GM12878 (cell line): ENCODE measurements at regions not wholly inside any gene's neighbourhood (a gene's known extent, or its start where the extent isn't known, plus 50 kb on each side); places are given as distances from the start of the nearest gene placed in this dataset.

Experiments used
- ATAC-seq: fragments of 200-7000 bp; cut with Tn5 transposase; 3 replicates; pipeline ENCODE4 v1.9.1; 2020; ENCODE audit warnings: mild to moderate bottlenecking, moderate library complexity
- BruUV-seq: library from RNA; stranded (reverse); fragments of 400-500 nt; replicated peaks from 2 replicates; lab custom pipeline; 2021; lab: Mats Ljungman, UMichigan
- CTCF ChIA-PET: fragments of 300-600 bp; sonication (Branson Sonifier 250); formaldehyde crosslinking; extraction: SDS; loops from one replicate; lab custom pipeline; 2021; ENCODE audit warnings: inconsistent platforms; lab: Yijun Ruan, JAX
- POLR2A ChIA-PET: fragments of 350-600 bp; formaldehyde crosslinking; extraction: SDS; loops from one replicate; lab custom pipeline; 2021; ENCODE audit warnings: inconsistent platforms; lab: Charles Lee
- RAD21 ChIA-PET: fragments of 300-600 bp; sonication (Branson Sonifier 250); formaldehyde crosslinking; loops from one replicate; lab custom pipeline; 2023; ENCODE audit warnings: antibody characterized with exemption; ENCODE audit not compliant: unreplicated experiment; lab: Charles Lee
- SMC1A ChIA-PET: fragments of 300-600 bp; sonication (Branson Sonifier 250); formaldehyde crosslinking; loops from one replicate; lab custom pipeline; 2023; ENCODE audit not compliant: unreplicated experiment, uncharacterized antibody; lab: Charles Lee
- DNase-seq: peaks from one replicate; pipeline ENCODE4 v3.0.0-alpha.2; 2011; ENCODE audit warnings: low read depth, low spot score
- FAIRE-seq: peaks from 3 replicates; lab custom pipeline; 2011; peaks lifted over from hg19 to GRCh38; lab: Jason Lieb, UNC
- H2AFZ ChIP-seq: 2 replicates; pipeline ENCODE4 v1.6.0; 2011; ENCODE audit warnings: low read depth, low read length, control low read depth; ENCODE audit not compliant: control insufficient read depth
- H3K27ac ChIP-seq: 2 replicates; pipeline ENCODE4 v1.5.1; 2011; ENCODE audit warnings: control low read depth; ENCODE audit not compliant: control insufficient read depth, insufficient read depth
- H3K27me3 ChIP-seq, 2 experiments: replicated peaks in 1 of 2; 2 replicates each; pipeline versions ENCODE4 v1.6.0 to v1.6.1; 2011; ENCODE audit warnings: low read length in 1 of 2; ENCODE audit not compliant: control insufficient read depth in 2 of 2, insufficient read depth in 2 of 2
- H3K36me3 ChIP-seq, 2 experiments: 2 replicates each; pipeline ENCODE4 v1.5.1; 2011; ENCODE audit warnings: low read length in 1 of 2; ENCODE audit not compliant: control insufficient read depth in 2 of 2, insufficient read depth in 2 of 2
- H3K4me1 ChIP-seq: 2 replicates; pipeline ENCODE4 v1.6.1; 2011; ENCODE audit warnings: mild to moderate bottlenecking, low read length, moderate library complexity, mixed read lengths; ENCODE audit not compliant: control insufficient read depth, insufficient read depth
- H3K4me2 ChIP-seq: 2 replicates; pipeline ENCODE4 v1.6.0; 2011; ENCODE audit warnings: control low read depth; ENCODE audit not compliant: control insufficient read depth, insufficient read depth
- H3K4me3 ChIP-seq: fragments of 200-600 bp; sonication (generic); 2 replicates; pipeline ENCODE4 v1.5.1; 2016
- H3K79me2 ChIP-seq: 2 replicates; pipeline ENCODE4 v1.6.0; 2011; ENCODE audit warnings: low read length; ENCODE audit not compliant: control insufficient read depth, insufficient read depth
- H3K9ac ChIP-seq: 2 replicates; pipeline ENCODE4 v1.8.0; 2011; ENCODE audit warnings: low read length, control low read depth, mixed read lengths; ENCODE audit not compliant: control insufficient read depth, insufficient read depth
- H3K9me3 ChIP-seq: replicated peaks from 3 replicates; pipeline ENCODE4 v1.5.1; 2011; ENCODE audit warnings: mild to moderate bottlenecking, low read length; ENCODE audit not compliant: control insufficient read depth, insufficient read depth
- H4K20me1 ChIP-seq: 2 replicates; pipeline ENCODE4 v1.6.0; 2011; ENCODE audit not compliant: control insufficient read depth, insufficient read depth
- CHD4 ChIP-seq: fragments of 200-600 bp; sonication (generic); IDR thresholded peaks from 2 replicates; pipeline ENCODE4 v1.6.1; 2016; ENCODE audit warnings: mild to moderate bottlenecking
- EGR1 ChIP-seq, 2 experiments: IDR thresholded peaks; 1 replicate in 1 of 2; 2 replicates in 1 of 2; pipeline ENCODE4 v1.6.1; 2011 to 2012; ENCODE audit warnings: low read depth in 2 of 2, low read length in 2 of 2, borderline replicate concordance in 1 of 2, mild to moderate bottlenecking in 1 of 2, moderate library complexity in 1 of 2
- IKZF2 ChIP-seq, 2 experiments: fragments of 450-650 bp; IDR thresholded peaks; 2 replicates each; pipeline ENCODE4 v1.6.1; 2017; ENCODE audit warnings: mild to moderate bottlenecking in 2 of 2, moderate library complexity in 2 of 2
- JUNB ChIP-seq: IDR thresholded peaks from 2 replicates; pipeline ENCODE4 v1.6.1; 2016; ENCODE audit warnings: antibody characterized with exemption, mild to moderate bottlenecking
- JUND ChIP-seq: IDR thresholded peaks from 2 replicates; pipeline ENCODE4 v1.6.1; 2012; ENCODE audit warnings: low read depth, mild to moderate bottlenecking, low read length, improper control_type of control experiment, moderate library complexity
- MYC ChIP-seq: IDR thresholded peaks from 2 replicates; pipeline ENCODE4 v1.6.1; 2011; ENCODE audit warnings: mild to moderate bottlenecking, low read length, moderate library complexity, inconsistent platforms; ENCODE audit not compliant: insufficient read depth, insufficient replicate concordance, insufficient read length, severe bottlenecking
- NFYA ChIP-seq: IDR thresholded peaks from 2 replicates; pipeline ENCODE4 v1.6.1; 2011; ENCODE audit warnings: low read depth, mild to moderate bottlenecking, low read length, improper control_type of control experiment, borderline replicate concordance
- TARDBP ChIP-seq: IDR thresholded peaks from 2 replicates; pipeline ENCODE4 v1.6.1; 2016; ENCODE audit warnings: borderline replicate concordance
- ZNF207 ChIP-seq: fragments of 450-650 bp; IDR thresholded peaks from 2 replicates; pipeline ENCODE4 v1.6.1; 2014; ENCODE audit warnings: antibody characterized with exemption, mild to moderate bottlenecking, borderline replicate concordance
- ZNF384 ChIP-seq: IDR thresholded peaks from 2 replicates; pipeline ENCODE4 v1.6.1; 2012; ENCODE audit warnings: low read depth, mild to moderate bottlenecking, low read length, improper control_type of control experiment, borderline replicate concordance
- WGBS: methylation state at CpG from one replicate; pipeline ENCODE4 v1.1.6; 2016; ENCODE audit warnings: low lambda C conversion rate; ENCODE audit not compliant: insufficient replicate concordance, insufficient coverage; ENCODE audit errors: missing lambda C conversion rate; 5-methylcytosine and 5-hydroxymethylcytosine counted together
- in situ Hi-C: fragments of 300-500 bp; cut with MboI; formaldehyde crosslinking; loops from 9 replicates; pipeline ENCODE4 v1.14.3; 2018; ENCODE audit warnings: mixed read lengths
- intact Hi-C: fragments of 100-400 bp; cut with micrococcal nuclease; formaldehyde crosslinking; loops from one replicate; pipeline ENCODE4 v1.14.2; 2022; ENCODE audit not compliant: unreplicated experiment
- TF ChIP-seq, protein P1 (sequence below): IDR thresholded peaks from 2 replicates; pipeline ENCODE4 v1.6.1; 2012; ENCODE audit warnings: mild to moderate bottlenecking, low read depth, low read length
- TF ChIP-seq, protein P2 (sequence below): fragments of 450-650 bp; formaldehyde crosslinking; IDR thresholded peaks from 2 replicates; pipeline ENCODE4 v1.4.0; 2020; ENCODE audit warnings: mild to moderate bottlenecking, moderate library complexity
- TF ChIP-seq, protein P3 (sequence below): fragments of 450-650 bp; IDR thresholded peaks from 2 replicates; pipeline ENCODE4 v1.6.1; 2017; ENCODE audit warnings: antibody characterized with exemption, mild to moderate bottlenecking, moderate library complexity

DNA sequence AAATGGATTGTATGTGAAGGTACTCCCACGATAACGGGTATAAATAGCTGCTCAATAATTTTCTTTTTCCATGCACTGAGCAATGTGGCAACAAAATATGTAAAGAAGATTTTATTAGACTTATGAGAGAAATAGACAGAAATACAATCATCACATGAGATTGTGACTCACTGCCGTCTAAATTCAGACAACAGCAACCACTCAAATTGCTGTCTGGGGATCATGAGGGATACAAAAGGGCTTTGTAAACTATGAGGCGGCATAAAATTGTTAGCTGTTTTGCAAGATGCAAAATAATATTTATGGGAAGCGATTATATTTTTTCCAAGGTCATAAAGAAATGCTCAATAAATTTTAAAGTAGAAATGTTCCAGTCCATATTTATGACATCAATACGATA, 259.1 kb upstream of the AGAP1 start:
- Histone ChIP-seq H3K4me2 (no peak overlapping the region), H3K4me1 (no peaks in the 10 kb centered on the region), H3K27me3 (no peaks in the 10 kb centered on the region), H4K20me1 (no peaks in the 10 kb centered on the region), H3K36me3 (no peaks in the 10 kb centered on the region), H3K79me2 (no peaks in the 10 kb centered on the region), H3K9ac (no peak overlapping the region), H3K9me3 (no peaks in the 10 kb centered on the region), H3K27ac (no peak overlapping the region), H3K4me3 (no peak overlapping the region), H2AFZ (no peak overlapping the region)
- POLR2A ChIA-PET, result no interaction called here
- 49% methylated on average over 6 of the region's 6 CpGs for WGBS
- intact Hi-C loops (no loop called here), in situ Hi-C loops (no loop called here)
- no peak for ATAC-seq
- RAD21 ChIA-PET, result no interaction called here
- DNase-seq, result no peak
- CTCF ChIA-PET, result no interaction called here
- SMC1A ChIA-PET, result no interaction called here
- no peak for FAIRE-seq
- no TSS peak for BruUV-seq
- TF ChIP-seq IKZF2 (IDR thresholded peaks at IDR 0.05), result no peak
- TF ChIP-seq, protein P1, sequence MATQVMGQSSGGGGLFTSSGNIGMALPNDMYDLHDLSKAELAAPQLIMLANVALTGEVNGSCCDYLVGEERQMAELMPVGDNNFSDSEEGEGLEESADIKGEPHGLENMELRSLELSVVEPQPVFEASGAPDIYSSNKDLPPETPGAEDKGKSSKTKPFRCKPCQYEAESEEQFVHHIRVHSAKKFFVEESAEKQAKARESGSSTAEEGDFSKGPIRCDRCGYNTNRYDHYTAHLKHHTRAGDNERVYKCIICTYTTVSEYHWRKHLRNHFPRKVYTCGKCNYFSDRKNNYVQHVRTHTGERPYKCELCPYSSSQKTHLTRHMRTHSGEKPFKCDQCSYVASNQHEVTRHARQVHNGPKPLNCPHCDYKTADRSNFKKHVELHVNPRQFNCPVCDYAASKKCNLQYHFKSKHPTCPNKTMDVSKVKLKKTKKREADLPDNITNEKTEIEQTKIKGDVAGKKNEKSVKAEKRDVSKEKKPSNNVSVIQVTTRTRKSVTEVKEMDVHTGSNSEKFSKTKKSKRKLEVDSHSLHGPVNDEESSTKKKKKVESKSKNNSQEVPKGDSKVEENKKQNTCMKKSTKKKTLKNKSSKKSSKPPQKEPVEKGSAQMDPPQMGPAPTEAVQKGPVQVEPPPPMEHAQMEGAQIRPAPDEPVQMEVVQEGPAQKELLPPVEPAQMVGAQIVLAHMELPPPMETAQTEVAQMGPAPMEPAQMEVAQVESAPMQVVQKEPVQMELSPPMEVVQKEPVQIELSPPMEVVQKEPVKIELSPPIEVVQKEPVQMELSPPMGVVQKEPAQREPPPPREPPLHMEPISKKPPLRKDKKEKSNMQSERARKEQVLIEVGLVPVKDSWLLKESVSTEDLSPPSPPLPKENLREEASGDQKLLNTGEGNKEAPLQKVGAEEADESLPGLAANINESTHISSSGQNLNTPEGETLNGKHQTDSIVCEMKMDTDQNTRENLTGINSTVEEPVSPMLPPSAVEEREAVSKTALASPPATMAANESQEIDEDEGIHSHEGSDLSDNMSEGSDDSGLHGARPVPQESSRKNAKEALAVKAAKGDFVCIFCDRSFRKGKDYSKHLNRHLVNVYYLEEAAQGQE, result no peak
- TF ChIP-seq MYC, result no peak
- TF ChIP-seq ZNF384, result no peak
- TF ChIP-seq, protein P2, sequence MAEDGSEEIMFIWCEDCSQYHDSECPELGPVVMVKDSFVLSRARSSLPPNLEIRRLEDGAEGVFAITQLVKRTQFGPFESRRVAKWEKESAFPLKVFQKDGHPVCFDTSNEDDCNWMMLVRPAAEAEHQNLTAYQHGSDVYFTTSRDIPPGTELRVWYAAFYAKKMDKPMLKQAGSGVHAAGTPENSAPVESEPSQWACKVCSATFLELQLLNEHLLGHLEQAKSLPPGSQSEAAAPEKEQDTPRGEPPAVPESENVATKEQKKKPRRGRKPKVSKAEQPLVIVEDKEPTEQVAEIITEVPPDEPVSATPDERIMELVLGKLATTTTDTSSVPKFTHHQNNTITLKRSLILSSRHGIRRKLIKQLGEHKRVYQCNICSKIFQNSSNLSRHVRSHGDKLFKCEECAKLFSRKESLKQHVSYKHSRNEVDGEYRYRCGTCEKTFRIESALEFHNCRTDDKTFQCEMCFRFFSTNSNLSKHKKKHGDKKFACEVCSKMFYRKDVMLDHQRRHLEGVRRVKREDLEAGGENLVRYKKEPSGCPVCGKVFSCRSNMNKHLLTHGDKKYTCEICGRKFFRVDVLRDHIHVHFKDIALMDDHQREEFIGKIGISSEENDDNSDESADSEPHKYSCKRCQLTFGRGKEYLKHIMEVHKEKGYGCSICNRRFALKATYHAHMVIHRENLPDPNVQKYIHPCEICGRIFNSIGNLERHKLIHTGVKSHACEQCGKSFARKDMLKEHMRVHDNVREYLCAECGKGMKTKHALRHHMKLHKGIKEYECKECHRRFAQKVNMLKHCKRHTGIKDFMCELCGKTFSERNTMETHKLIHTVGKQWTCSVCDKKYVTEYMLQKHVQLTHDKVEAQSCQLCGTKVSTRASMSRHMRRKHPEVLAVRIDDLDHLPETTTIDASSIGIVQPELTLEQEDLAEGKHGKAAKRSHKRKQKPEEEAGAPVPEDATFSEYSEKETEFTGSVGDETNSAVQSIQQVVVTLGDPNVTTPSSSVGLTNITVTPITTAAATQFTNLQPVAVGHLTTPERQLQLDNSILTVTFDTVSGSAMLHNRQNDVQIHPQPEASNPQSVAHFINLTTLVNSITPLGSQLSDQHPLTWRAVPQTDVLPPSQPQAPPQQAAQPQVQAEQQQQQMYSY (CRISPR knock-in tag), result no peak
- no peak for TF ChIP-seq EGR1 (IDR thresholded peaks at IDR 0.05; ENCODE audit: borderline replicate concordance in 1 of 2, low read depth in 2 of 2, low read length in 2 of 2)
- TF ChIP-seq ZNF207, result no peak
- TF ChIP-seq TARDBP, result no peak
- no peak for TF ChIP-seq NFYA
- no peak for TF ChIP-seq JUND
- TF ChIP-seq CHD4, result no peak
- TF ChIP-seq JUNB, result no peak
- TF ChIP-seq, protein P3, sequence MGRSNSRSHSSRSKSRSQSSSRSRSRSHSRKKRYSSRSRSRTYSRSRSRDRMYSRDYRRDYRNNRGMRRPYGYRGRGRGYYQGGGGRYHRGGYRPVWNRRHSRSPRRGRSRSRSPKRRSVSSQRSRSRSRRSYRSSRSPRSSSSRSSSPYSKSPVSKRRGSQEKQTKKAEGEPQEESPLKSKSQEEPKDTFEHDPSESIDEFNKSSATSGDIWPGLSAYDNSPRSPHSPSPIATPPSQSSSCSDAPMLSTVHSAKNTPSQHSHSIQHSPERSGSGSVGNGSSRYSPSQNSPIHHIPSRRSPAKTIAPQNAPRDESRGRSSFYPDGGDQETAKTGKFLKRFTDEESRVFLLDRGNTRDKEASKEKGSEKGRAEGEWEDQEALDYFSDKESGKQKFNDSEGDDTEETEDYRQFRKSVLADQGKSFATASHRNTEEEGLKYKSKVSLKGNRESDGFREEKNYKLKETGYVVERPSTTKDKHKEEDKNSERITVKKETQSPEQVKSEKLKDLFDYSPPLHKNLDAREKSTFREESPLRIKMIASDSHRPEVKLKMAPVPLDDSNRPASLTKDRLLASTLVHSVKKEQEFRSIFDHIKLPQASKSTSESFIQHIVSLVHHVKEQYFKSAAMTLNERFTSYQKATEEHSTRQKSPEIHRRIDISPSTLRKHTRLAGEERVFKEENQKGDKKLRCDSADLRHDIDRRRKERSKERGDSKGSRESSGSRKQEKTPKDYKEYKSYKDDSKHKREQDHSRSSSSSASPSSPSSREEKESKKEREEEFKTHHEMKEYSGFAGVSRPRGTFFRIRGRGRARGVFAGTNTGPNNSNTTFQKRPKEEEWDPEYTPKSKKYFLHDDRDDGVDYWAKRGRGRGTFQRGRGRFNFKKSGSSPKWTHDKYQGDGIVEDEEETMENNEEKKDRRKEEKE, result no peak
